RWPE1 (cell line): ENCODE measurements at regions not wholly inside any gene's neighbourhood (a gene's known extent, or its start where the extent isn't known, plus 50 kb on each side); places are given as distances from the start of the nearest gene placed in this dataset.

ENCODE experiments used
- CTCF ChIA-PET: fragments of 350-600 bp; sonication (Branson Sonifier 250); formaldehyde crosslinking; extraction: SDS; loops from one replicate; lab custom pipeline; 2021; lab: Yijun Ruan, JAX
- POLR2A ChIA-PET: fragments of 400-600 bp; formaldehyde crosslinking; extraction: SDS; loops from one replicate; lab custom pipeline; 2020; ENCODE audit warnings: antibody characterized with exemption; ENCODE audit not compliant: low non-redundant PET; lab: Yijun Ruan, JAX
- DNase-seq: peaks from one replicate; pipeline ENCODE4 v3.0.0; 2012; ENCODE audit warnings: low spot score
- H3K27ac ChIP-seq: fragments of 450-650 bp; 2 replicates; pipeline ENCODE4 v1.5.1; 2017
- TF ChIP-seq, protein P1 (sequence below): fragments of 450-650 bp; conservative IDR thresholded peaks from 2 replicates; pipeline ENCODE4 v1.5.1; 2017; ENCODE audit warnings: low read depth, mild to moderate bottlenecking

DNA sequence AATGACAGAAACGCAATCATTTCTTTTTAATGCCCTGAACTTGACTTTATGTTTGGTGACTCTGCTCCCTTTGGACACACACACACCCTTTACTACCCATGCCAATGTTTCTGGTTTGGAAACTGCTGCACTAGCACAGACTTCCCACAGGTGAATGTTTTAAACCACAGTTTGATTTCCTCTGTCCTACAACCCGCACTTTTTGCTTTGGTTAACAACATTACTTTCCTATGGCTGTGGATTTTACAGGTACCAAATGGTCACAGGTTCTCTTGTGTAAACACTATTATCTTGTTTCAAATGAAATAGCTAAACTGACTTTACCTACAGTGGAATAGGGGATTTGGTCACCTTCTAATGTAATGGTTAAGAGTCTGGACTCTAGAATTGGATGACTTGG, 51.5 kb upstream of the ZNF644 start:
- CTCF ChIA-PET: no interaction called here
- no peak for DNase-seq
- TF ChIP-seq, protein P1, sequence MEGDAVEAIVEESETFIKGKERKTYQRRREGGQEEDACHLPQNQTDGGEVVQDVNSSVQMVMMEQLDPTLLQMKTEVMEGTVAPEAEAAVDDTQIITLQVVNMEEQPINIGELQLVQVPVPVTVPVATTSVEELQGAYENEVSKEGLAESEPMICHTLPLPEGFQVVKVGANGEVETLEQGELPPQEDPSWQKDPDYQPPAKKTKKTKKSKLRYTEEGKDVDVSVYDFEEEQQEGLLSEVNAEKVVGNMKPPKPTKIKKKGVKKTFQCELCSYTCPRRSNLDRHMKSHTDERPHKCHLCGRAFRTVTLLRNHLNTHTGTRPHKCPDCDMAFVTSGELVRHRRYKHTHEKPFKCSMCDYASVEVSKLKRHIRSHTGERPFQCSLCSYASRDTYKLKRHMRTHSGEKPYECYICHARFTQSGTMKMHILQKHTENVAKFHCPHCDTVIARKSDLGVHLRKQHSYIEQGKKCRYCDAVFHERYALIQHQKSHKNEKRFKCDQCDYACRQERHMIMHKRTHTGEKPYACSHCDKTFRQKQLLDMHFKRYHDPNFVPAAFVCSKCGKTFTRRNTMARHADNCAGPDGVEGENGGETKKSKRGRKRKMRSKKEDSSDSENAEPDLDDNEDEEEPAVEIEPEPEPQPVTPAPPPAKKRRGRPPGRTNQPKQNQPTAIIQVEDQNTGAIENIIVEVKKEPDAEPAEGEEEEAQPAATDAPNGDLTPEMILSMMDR: no peak
- H3K27ac ChIP-seq: no peak overlapping the region
- POLR2A ChIA-PET: no interaction called here

DNA sequence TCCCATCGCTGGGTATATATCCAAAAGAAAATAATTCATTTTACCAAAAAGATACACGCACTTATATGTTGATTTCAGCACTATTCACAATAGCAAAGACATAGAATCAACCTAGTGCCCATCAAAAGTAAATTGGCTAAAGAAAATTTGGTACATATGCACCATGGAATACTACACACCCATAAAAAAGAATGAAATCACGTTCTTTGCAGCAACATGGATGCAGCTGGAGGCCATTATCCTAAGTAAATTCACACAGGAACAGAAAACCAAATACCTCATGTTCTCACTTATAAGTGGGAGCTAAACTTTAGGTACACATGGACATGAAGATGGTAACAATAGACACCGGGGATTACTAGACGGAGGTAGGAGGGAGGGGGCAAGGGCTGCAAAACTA, 50.0 kb upstream of the ZNF644 start:
- TF ChIP-seq, protein P1: no peak
- CTCF ChIA-PET: no interaction called here
- POLR2A ChIA-PET: no interaction called here
- no peak overlapping the region for H3K27ac ChIP-seq
- DNase-seq: no peak
